Suppressor macrophage treated with lipopolysaccharide for 1 hour (primary cell): ENCODE measurements at regions not wholly inside any gene's neighbourhood (a gene's known extent, or its start where the extent isn't known, plus 50 kb on each side); places are given as distances from the start of the nearest gene placed in this dataset.
"Not testable (repeated sequence)": the region's sequence is repeated elsewhere in the genome, so short reads cannot be mapped to it uniquely, and the experiment has no call there.

ENCODE experiments used
- DNase-seq, 3 donors: peaks; one replicate each; pipeline ENCODE4 v3.0.0-alpha.2; 2020 to 2022

DNA sequence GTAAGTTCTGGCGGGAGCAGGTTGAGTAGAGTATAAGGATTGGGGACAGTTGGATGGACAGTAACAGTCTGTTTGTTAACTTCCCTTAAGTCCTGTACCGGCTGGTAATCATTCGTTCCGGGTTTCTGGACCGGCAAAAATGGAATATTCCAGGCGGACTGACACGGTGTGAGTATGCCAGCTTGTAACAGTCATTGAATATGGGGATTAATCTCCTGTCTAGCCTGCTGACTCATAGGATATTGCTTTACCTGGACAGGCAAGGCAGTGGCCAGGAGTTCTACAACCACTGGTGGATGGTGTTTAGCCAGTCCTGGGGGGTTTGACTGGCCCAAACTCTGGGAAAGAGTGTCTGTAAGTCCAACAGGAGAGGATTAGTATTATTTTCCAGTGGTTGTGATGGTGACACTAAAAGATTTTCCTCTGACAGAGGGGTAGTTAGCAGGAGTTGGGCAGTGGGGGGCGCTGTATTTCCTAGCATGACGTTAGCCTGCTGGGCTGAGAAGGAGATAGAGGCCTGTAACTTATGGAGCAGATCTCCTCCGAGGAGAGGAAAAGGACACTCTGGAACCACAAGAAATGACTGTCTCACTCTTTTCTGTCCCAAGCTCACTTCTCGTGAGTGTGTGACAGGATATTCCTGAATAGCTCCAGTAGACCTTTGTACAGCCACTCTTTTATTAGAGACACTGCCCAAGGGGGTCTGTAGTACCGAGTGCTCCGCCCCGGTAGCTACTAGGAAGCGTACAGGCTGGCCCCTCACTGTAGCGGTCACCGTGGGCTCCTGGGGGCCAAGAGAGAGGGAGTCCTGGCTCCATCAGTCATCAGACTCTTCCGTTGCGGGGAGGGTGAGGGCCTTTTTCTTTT lies 152.2 kb downstream of the TRIM27 start:
- no peak for DNase-seq

DNA sequence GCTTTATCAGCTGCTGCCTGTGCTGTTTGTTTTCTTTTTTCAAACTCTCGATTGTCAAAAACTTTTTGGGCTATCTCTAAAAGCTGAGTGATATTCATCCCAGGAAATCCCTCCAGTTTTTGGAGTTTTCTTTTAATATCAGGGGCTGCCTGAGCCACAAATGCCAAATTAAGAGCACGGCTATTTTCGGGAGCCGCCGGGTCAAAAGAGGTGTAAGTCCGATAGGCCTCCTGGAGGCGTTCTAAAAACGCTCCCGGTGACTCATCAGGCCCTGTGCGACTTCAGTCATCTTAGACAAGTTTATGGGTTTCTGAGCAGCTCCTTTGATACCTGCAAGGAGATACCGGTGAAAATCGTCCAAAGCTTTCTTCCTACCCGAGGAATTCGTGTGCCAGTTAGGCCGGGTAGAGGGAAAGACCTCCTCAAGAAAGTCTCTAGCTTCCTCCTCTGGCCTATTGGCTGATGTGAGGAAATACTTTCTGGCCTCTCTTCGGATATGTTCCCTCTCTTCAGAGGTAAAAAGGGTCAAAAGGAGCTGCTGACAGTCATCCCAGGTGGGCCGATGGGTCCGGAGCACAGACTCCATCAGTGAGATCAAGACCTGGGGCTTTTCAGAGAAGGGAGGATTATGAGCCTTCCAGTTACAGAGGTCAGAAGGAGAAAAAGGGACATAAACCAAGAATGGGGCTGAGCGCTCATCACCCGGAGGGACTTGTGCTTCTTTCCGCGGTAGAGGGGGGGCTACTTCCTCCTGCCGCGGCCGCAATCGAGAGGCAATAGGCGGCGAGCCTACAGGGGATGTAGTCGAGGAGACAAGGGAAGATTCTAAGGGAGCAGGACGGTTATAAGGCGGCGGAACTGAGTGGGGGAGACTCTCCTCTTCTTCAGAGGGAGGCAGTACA lies 151.1 kb downstream of the TRIM27 start:
- DNase-seq = no peak

DNA sequence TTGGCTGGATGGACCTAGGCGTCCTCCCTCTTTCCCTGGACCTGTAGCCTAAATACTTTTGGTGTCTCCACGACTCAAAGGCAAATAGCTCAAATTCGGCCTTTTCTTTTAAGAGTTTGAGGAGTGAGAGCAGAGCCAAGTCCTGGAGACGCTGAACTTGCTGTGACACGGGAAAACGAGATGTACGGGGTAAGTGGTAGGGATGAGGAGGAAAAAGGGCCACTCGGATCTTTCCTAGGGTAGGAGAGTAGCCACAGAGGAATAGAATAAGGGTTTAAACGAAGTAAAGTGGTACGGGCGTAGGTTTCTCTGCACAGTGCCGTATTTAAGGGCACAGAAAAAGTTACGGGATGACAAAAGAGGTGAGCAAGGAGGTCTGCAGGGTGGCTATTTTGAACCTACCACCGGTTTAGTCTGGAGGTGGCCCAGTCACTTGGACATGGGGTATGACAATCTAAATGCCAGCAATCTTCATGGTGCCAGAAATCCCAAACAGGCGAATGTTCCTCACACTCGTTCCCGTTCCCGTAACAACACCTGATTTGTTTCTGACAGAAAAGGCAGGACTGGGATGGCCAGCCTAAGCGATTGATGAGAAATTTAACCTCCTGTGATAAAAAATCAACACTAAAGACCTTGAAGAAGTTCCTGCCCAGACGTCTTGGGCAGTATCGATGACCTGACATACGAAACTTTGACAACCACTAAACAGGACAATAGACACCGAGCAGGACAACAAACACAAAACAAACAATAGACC lies 149.3 kb downstream of the TRIM27 start:
- DNase-seq = no peak

DNA sequence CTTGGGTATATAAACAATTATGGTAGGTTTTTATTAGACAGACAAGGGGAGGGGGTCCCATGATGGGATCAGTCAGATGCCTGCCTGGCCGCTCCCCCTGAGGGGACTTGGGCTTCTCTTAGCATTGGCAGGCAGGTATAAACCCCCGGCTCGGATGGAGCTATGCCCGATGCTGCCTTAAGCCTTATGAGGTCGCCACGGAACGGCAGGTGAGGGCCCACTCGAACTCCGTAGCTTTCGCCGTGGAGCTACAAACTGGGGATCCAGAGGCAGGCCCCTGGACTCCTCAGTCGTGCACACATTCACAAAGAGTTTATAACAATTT lies 148.8 kb downstream of the TRIM27 start:
- no peak for DNase-seq

DNA sequence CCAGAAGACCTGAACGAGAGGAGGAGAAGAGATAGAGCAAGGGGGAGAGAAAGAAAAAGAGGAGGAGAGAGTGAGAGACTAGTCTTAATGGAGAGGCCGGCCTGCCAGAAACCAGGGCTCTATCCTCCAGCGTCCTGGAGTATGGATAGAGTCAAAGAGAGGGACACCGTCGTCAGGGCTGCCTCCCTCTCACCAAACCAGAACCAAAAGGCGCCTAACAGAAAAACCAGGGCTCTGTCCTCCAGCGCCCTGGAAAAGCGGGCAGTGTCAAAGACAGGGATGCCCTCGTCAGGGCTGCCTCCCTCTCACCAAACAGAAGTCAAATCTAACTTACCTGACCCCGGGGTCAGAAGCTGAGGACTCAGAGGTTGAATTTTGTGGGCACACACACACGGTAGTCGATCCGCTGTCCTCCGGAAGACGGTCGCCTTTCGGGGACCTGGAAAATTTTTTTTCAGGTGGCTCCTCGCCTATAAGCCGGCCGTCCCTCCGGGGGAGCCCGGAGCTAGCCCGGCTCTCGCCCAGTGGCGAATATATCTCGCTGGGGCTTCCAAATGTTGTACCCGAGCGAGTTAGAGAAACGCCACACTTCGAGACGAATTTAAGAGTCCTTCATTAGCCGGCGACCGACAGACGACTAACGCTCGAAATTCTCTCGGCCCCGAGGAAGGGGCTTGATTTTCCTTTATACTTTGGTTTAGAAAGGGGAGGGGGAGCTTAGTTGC lies 148.2 kb downstream of the TRIM27 start:
- no peak for DNase-seq

DNA sequence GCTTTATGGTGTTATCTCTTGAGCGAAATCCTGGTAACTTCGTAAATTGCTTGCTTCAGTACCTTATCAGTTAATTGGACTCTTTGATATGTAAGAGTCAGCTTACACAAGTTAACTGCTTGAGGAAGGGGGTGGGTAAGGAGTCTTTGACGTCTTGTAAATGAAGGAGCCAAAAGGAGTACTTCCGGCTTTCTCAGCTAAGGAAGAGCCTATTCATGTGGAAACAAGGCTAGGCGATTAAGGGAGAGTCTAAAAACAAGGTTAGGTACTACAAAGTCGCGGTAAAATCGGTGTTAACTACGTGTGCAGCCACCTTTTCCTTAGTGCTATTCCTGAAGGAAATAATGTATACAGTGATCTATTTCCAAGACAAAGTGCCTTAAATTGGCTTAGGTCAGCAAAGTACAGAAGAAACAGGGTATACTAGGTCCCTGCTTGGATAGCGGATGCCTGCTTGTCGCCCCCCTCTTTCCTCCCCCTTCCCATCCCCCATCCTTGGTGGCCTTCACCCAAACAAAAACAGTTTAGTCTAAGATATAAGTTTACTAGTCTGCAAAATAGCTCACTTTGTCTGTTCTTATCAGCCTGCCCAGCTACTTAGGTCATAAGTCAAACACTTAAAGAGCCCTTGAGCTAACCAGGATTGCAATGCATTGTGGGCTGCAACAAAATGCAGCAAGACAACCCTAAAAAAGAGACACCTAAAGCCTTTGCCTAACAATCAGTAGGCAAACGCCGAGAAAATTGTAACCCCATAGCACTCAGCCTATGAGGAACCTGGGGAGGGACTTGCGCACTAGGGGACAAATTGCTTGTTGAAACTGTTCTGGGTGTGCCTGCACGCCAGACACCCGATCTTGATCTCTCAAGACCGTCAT lies 147.3 kb downstream of the TRIM27 start:
- DNase-seq = no peak

DNA sequence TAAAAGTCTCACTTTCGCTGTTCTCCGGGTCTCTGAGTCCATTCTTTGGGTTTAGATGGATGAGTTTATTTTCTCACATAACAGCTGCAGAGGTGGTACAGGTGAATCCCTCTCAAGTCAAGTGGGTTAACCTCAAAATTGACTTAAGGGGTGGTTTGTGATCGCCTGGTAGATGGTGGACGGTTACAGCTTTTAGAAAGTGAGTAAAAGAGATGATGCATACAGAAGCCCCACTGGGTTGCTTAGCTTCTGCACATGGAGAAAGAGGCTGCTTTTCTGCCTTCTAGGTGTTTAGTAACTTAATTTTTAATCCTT lies 146.7 kb downstream of the TRIM27 start:
- DNase-seq = no peak

DNA sequence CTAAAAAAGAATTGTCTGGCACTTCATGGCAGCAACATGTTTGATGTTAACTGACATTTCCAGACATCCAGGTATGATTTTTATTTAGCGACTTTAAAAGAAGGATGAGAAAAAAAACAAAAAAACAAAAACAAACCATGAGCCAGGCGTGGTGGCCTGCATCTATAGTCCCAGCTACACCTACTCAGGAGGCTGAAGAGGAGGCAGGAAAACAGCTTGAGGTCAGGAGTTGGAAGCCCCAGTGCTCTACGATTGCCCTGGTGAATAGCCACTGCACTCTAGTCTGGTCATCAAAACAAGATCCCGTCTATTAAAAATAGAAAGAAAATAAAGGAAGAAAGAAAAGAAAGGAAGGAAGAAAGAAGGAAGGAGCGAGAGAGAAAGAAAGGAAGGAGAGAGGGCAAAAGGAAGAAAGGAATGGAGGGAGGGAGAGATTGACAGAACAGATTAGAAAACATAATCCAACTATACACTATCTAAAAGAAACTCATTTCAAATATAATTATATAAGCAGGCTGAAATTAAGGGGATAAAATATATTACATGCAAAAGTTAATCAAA lies 141.6 kb downstream of the TRIM27 start:
- DNase-seq = no peak

DNA sequence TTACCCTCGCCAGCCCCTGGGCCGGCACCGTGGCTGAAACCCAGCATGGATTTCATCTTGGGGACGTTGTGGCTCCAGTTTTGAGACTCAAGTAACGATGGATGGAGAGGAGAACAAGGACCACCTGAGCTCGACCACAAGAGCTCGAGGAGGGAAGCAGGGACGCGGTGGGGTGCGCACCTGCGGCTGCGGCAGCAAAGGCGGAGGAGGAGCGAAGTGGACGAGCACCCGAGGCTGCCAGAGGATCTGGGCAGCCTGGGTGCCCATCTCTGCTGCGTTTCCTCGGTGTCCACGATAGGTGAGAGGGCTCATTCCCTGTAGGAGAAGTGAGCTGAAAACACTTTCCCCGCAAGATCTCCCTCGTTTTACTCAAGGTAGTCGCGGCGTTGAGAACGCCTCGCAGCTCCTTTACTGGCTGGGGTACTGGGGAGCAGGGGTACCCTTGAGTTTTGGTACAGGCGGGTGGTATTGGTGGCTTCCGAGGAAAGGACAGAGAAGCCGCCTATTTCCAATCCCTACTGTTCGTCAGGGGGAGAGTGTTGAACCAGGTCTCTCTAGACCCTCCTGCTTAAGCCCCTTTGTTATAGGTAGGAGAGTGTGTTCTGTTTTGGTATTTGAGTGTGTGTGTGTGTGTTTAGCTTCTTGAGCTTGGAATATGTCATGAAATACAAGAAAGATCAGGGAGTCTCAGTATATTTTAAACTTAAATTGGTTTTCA lies 137.7 kb downstream of the TRIM27 start:
- DNase-seq = no peak

DNA sequence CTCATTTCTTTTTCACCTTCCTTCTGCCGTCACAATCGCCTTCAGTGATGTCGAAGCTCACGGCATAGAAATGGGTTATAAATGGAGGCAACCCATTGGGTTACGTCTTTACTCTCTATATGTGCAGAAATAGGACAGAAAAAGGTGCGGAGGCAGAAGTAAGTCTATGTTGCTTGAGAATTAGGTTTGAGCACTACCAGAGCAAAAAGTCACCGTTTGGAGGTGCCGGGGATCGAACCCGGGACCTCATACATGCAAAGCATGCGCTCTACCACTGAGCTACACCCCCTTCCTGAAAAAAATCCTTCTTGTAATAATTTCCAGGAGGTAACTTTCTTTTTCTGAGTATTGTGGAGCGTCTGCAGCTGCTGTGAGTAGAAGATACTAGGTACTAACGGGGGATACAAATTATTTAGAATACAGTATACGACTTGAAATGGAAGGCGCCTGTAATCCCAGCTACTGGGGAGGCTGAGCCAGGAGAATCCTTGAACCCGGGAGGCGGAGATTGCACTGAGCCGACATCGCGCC lies 134.2 kb downstream of the TRIM27 start:
- peak; percentile 22 to 56 (median 38) for DNase-seq

DNA sequence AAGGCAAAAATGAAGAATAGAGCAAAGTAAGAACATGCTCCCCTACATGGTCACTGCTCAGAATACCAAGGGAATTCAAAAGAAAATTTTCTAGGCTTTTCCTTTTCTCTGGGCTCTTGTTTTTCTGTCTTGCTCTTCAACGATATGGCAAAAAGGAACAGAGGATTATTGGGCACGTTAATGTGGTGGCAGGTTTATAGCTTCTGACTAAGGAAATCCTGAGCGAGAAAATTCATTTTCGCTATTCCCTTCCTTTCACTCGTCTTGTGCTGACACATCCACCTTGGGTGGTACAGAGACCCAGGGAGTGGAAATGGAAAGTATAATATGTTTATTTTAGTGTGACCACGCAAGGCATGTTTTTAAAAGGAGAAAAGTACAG lies 132.8 kb downstream of the TRIM27 start:
- DNase-seq = no peak

DNA sequence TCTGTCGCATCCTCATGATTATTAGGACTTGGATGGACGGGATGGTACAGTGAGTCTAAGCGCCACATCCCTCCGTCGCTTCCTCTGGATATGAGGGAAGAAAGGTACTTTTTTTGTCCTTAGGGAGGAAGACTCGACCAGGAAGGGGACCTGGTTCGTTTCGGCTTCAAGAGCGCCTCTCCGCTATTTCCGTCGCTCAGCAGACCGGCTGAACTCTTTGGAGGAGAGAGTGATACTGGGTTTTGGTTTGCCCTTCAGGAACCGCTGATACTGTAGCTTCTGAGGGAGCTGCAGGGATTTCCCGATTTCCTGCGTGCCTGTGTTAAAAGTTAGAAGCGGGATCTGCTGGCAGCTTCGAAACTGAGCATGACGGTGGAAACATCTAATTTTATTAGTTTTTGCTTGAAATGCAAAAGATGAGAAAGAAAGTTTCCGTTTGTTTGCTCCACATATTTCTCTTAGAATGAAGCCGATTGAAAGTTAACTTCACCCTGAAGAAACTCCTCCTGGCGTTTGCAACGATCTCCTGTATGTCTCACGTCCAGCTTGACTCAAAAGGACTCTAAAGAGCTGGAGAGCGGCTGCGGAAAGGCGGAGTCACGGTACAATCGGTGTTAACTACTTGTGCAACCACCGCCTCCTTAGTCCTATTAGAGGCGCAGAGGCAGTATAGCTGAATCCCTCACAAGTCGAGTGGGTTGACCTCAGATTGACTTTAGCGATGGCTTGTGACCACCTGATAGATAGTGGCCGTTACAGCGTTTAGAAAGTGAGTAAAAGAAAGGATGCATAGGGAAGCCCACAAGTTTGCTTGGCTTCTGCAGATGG lies 129.4 kb downstream of the TRIM27 start:
- DNase-seq = peak in 1 of 3 donors; percentile 26

DNA sequence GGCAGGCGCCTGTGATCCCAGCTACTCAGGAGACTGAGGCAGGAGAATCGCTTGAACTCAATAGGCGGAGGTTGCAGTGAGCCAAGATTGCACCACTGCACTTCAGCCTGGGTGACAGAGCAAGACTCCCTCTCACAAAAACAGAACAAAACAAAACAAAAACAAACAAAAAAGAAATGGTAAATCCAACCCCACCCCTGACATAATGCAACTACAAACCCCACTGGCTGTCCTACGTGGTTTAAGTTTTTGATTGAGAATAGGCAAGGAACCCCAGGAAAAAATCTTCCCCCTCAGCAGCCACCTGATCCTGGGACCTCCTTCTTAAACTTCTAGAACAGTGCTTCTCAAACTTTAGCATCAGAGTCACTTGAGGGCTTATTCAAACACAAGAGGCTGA lies 123.1 kb downstream of the TRIM27 start:
- DNase-seq = not testable (repeated sequence)

DNA sequence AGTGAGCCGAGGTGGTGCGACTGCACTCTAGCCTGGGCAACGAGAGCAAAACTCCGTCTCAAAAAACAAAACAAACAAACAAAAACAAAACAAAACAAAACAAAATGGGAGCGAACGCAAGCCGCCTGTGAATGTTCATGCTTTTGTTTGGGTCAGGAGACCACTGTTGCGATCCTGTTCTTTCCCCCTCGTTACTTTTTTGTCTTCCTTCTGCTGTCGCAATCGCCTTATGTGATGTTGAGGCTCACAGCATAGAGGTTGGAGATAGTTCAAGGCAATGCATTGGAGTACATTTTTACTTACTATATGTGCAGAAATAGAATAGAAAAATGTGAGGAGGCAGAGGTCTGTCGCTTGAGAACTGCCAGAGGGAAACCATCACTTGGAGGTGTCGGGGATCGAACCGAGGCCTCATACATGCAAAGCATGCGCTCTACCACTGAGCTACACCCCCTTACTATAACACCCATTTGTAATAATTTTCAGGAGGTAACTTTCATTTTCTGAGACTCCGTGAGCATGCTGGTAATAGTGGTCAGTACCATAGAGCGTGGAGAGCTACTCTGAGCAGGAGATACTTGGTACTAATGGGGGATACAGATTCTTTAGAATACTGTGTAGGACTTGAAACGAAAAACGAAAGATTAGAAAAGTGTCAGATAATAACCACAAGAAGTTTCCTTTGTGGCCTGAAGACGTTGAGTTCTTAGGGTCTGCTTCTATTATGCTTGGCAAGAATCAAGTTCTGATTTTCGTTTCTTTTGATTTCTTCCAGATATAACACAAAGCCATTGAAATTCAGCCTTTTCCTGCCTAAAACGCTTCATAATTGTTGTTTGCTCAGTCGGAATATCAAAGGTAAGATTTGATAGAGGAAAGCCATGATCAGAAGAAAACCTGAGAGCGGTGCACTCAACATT lies 121.1 kb downstream of the TRIM27 start:
- DNase-seq = no peak

DNA sequence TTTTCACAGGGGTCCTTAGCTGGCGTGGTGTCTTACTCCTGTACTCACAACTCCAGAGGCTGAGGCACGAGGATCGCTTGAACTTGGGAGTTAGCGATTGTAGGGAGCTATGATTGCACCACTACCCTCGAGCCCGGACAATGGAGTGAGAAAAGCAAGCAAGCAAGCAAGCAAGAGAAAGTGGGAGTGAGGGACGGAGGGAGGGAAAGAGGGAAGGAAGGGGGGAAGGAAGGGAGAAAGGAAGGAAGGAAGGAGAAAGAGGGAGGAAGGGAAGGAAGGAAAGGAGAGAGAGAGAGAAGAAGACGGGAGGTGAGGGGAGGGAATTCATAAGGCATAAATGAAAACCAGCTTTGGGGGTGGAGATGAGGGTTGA lies 120.5 kb downstream of the TRIM27 start:
- no peak for DNase-seq

DNA sequence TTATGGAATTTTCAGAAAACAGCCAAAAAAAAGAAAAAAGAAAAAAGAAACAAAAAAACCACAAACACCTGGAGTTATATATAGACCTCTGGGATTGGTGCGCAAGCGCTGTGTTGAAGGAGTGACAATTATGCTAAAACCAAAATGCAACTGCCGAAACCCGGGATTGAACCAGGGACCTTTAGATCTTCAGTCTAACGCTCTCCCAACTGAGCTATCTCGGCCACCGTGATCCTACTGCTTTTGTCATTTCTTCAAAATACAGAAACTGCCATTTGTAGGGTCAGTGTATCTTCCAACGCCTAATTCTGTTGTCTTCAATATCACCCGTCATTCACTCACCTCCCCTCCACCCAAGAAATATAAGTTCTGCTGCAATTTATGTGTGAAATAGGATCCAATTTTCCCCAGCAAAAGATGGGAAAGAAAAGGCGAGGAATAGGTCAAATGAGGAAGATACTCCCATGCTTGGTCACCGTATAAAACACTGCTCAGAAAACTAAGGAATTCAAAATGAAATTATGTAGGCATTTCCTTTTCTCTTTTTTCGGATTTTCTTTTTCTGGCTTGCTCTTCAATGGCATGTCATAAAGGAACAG lies 116.0 kb downstream of the TRIM27 start:
- peak; percentile 31 to 40 (median 39) for DNase-seq

DNA sequence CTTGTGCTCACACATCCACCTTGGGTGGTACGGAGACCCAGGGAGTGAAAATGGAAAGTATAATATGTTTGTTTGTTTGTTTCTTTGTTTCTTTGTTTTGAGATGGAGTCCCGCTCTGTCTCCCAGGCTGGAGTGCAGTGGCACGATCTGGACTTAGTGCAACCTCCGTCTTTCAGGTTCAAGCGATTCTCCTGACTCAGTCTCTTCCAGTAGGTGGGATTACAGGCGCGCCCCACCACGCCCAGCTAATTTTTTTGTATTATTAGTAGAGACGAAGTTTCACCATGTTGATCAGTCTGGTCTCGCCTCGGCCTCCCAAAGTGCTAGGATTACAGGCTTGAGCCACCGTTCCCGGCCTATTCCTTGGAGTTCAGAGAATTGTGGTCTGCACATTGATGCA lies 115.4 kb downstream of the TRIM27 start:
- no peak for DNase-seq
